ENCODE measurements at regions not wholly inside any gene's neighbourhood (a gene's known extent, or its start where the extent isn't known, plus 50 kb on each side); places are given as distances from the start of the nearest gene placed in this dataset.

- Histone ChIP-seq H4K91ac (ENCODE audit: low read depth, low read length, poor library complexity) (no peak overlapping the region), H2BK12ac (ENCODE audit: low read length) (no peak overlapping the region), H3K79me1 (ENCODE audit: low read depth, low read length) (no peaks in the 10 kb centered on the region), H3K36me3 (replicated peaks in 1 of 2; ENCODE audit: control insufficient read depth in 2 of 2, insufficient read depth in 2 of 2, low read length in 2 of 2) (no peaks in the 10 kb centered on the region), H3K23ac (ENCODE audit: low read depth, low read length, poor library complexity) (no peak overlapping the region), H4K8ac (ENCODE audit: low read depth, low read length) (no peak overlapping the region), H3K14ac (ENCODE audit: low read length) (no peak overlapping the region), H3K4me1 (ENCODE audit: control insufficient read depth in 2 of 2, insufficient read depth in 1 of 2, low read depth in 1 of 2, low read length in 2 of 2) (no peaks in the 10 kb centered on the region), H3K27ac (replicated peaks; ENCODE audit: low read length) (no peak overlapping the region), H3K18ac (ENCODE audit: low read length) (no peak overlapping the region), H3K9me3 (replicated peaks in 1 of 2; ENCODE audit: control insufficient read depth in 2 of 2, insufficient read depth in 1 of 2, low read depth in 1 of 2, low read length in 2 of 2) (no peaks in the 10 kb centered on the region), H3K27me3 (ENCODE audit: control insufficient read depth in 3 of 3, insufficient read depth in 3 of 3, low read depth in 1 of 3, low read length in 3 of 3) (no peaks in the 10 kb centered on the region), H3K4me3 (ENCODE audit: low read length in 2 of 2) (no peak overlapping the region), H2AFZ (ENCODE audit: low read length) (no peak overlapping the region), H3K9ac (ENCODE audit: low read depth, low read length, poor library complexity) (no peak overlapping the region), H3K4ac (ENCODE audit: low read length) (no peak overlapping the region), H2AK5ac (ENCODE audit: low read depth, low read length) (no peak overlapping the region), H2BK5ac (ENCODE audit: low read length) (no peak overlapping the region), H3K4me2 (ENCODE audit: insufficient read depth, low read length, poor library complexity, severe bottlenecking) (no peak overlapping the region), H2BK15ac (ENCODE audit: low read length) (no peak overlapping the region), H2BK120ac (ENCODE audit: low read depth, low read length) (no peak overlapping the region)
- no CpG with 5 or more reads among the region's 2 CpGs for WGBS, 2 donors (ENCODE audit: extremely low coverage in 2 of 2, insufficient read length in 2 of 2, insufficient replicate concordance in 1 of 2)
- no peak for DNase-seq (ENCODE audit: low spot score)
These were observed 110.3 kb upstream of the SP8 start for GRCh38 chr7:20896996-20897395.

GRCh38 chr7:20906801-20907453 is 120.2 kb upstream of the SP8 start:
- H3K23ac ChIP-seq (ENCODE audit: low read depth, low read length, poor library complexity) = no peak overlapping the region
- no peak overlapping the region for H3K27ac ChIP-seq (replicated peaks; ENCODE audit: low read length)
- WGBS, 2 donors (ENCODE audit: extremely low coverage in 2 of 2, insufficient read length in 2 of 2, insufficient replicate concordance in 1 of 2) = no CpG with 5 or more reads among the region's 3 CpGs

GRCh38 chr7:20911081-20911480 is 124.4 kb upstream of the SP8 start:
- Histone ChIP-seq H3K4me1 (ENCODE audit: control insufficient read depth in 2 of 2, insufficient read depth in 1 of 2, low read depth in 1 of 2, low read length in 2 of 2) (no peaks in the 10 kb centered on the region), H3K9me3 (replicated peaks in 1 of 2; ENCODE audit: control insufficient read depth in 2 of 2, insufficient read depth in 1 of 2, low read depth in 1 of 2, low read length in 2 of 2) (no peaks in the 10 kb centered on the region), H2AFZ (ENCODE audit: low read length) (no peak overlapping the region), H3K14ac (ENCODE audit: low read length) (no peak overlapping the region), H2BK15ac (ENCODE audit: low read length) (no peak overlapping the region), H2AK5ac (ENCODE audit: low read depth, low read length) (no peak overlapping the region), H3K27me3 (ENCODE audit: control insufficient read depth in 3 of 3, insufficient read depth in 3 of 3, low read depth in 1 of 3, low read length in 3 of 3) (no peaks in the 10 kb centered on the region), H4K91ac (ENCODE audit: low read depth, low read length, poor library complexity) (no peak overlapping the region), H2BK12ac (ENCODE audit: low read length) (no peak overlapping the region), H3K18ac (ENCODE audit: low read length) (no peak overlapping the region), H4K8ac (ENCODE audit: low read depth, low read length) (no peak overlapping the region), H3K9ac (ENCODE audit: low read depth, low read length, poor library complexity) (no peak overlapping the region), H3K27ac (replicated peaks; ENCODE audit: low read length) (no peak overlapping the region), H2BK120ac (ENCODE audit: low read depth, low read length) (no peak overlapping the region), H3K23ac (ENCODE audit: low read depth, low read length, poor library complexity) (no peak overlapping the region), H3K4ac (ENCODE audit: low read length) (no peak overlapping the region), H2BK5ac (ENCODE audit: low read length) (no peak overlapping the region), H3K4me3 (ENCODE audit: low read length in 2 of 2) (no peak overlapping the region), H3K79me1 (ENCODE audit: low read depth, low read length) (no peaks in the 10 kb centered on the region), H3K36me3 (replicated peaks in 1 of 2; ENCODE audit: control insufficient read depth in 2 of 2, insufficient read depth in 2 of 2, low read length in 2 of 2) (no peaks in the 10 kb centered on the region), H3K4me2 (ENCODE audit: insufficient read depth, low read length, poor library complexity, severe bottlenecking) (no peak overlapping the region)
- no CpG with 5 or more reads among the region's 4 CpGs for WGBS, 2 donors (ENCODE audit: extremely low coverage in 2 of 2, insufficient read length in 2 of 2, insufficient replicate concordance in 1 of 2)
- no peak for DNase-seq (ENCODE audit: low spot score)

More at GRCh38 chr7:20906801-20907453, 120.2 kb upstream of the SP8 start:
- H3K4me1 ChIP-seq (ENCODE audit: control insufficient read depth in 2 of 2, insufficient read depth in 1 of 2, low read depth in 1 of 2, low read length in 2 of 2) = no peaks in the 10 kb centered on the region
- H3K79me1 ChIP-seq (ENCODE audit: low read depth, low read length) = no peaks in the 10 kb centered on the region
- no peak overlapping the region for H3K4me3 ChIP-seq (ENCODE audit: low read length in 2 of 2)
- no peaks in the 10 kb centered on the region for H3K9me3 ChIP-seq (replicated peaks in 1 of 2; ENCODE audit: control insufficient read depth in 2 of 2, insufficient read depth in 1 of 2, low read depth in 1 of 2, low read length in 2 of 2)
- H3K4me2 ChIP-seq (ENCODE audit: insufficient read depth, low read length, poor library complexity, severe bottlenecking) = no peak overlapping the region
- no peak overlapping the region for H2BK120ac ChIP-seq (ENCODE audit: low read depth, low read length)
- no peak overlapping the region for H3K18ac ChIP-seq (ENCODE audit: low read length)
- H4K91ac ChIP-seq (ENCODE audit: low read depth, low read length, poor library complexity) = no peak overlapping the region
- H3K14ac ChIP-seq (ENCODE audit: low read length) = no peak overlapping the region
- H3K36me3 ChIP-seq (replicated peaks in 1 of 2; ENCODE audit: control insufficient read depth in 2 of 2, insufficient read depth in 2 of 2, low read length in 2 of 2) = no peaks in the 10 kb centered on the region
- no peak overlapping the region for H3K4ac ChIP-seq (ENCODE audit: low read length)
- H3K27me3 ChIP-seq (ENCODE audit: control insufficient read depth in 3 of 3, insufficient read depth in 3 of 3, low read depth in 1 of 3, low read length in 3 of 3) = no peaks in the 10 kb centered on the region
- H3K9ac ChIP-seq (ENCODE audit: low read depth, low read length, poor library complexity) = no peak overlapping the region
- H2AFZ ChIP-seq (ENCODE audit: low read length) = no peak overlapping the region
- H4K8ac ChIP-seq (ENCODE audit: low read depth, low read length) = no peak overlapping the region
- DNase-seq (ENCODE audit: low spot score) = no peak
- no peak overlapping the region for H2AK5ac ChIP-seq (ENCODE audit: low read depth, low read length)
- no peak overlapping the region for H2BK5ac ChIP-seq (ENCODE audit: low read length)
- H2BK12ac ChIP-seq (ENCODE audit: low read length) = no peak overlapping the region
- no peak overlapping the region for H2BK15ac ChIP-seq (ENCODE audit: low read length)

GRCh38 chr7:20913853-20914252 is 127.2 kb upstream of the SP8 start:
- Histone ChIP-seq H3K9me3 (replicated peaks in 1 of 2; ENCODE audit: control insufficient read depth in 2 of 2, insufficient read depth in 1 of 2, low read depth in 1 of 2, low read length in 2 of 2) (no peaks in the 10 kb centered on the region), H2BK15ac (ENCODE audit: low read length) (no peak overlapping the region), H2BK5ac (ENCODE audit: low read length) (no peak overlapping the region), H2AFZ (ENCODE audit: low read length) (no peak overlapping the region), H3K4me3 (ENCODE audit: low read length in 2 of 2) (no peak overlapping the region), H3K9ac (ENCODE audit: low read depth, low read length, poor library complexity) (no peak overlapping the region), H3K27me3 (ENCODE audit: control insufficient read depth in 3 of 3, insufficient read depth in 3 of 3, low read depth in 1 of 3, low read length in 3 of 3) (no peaks in the 10 kb centered on the region), H2BK12ac (ENCODE audit: low read length) (no peak overlapping the region), H4K8ac (ENCODE audit: low read depth, low read length) (no peak overlapping the region), H3K27ac (replicated peaks; ENCODE audit: low read length) (no peak overlapping the region), H3K23ac (ENCODE audit: low read depth, low read length, poor library complexity) (no peak overlapping the region), H3K79me1 (ENCODE audit: low read depth, low read length) (no peaks in the 10 kb centered on the region), H3K18ac (ENCODE audit: low read length) (no peak overlapping the region), H3K14ac (ENCODE audit: low read length) (no peak overlapping the region), H3K4me2 (ENCODE audit: insufficient read depth, low read length, poor library complexity, severe bottlenecking) (no peak overlapping the region), H3K4me1 (ENCODE audit: control insufficient read depth in 2 of 2, insufficient read depth in 1 of 2, low read depth in 1 of 2, low read length in 2 of 2) (peaks cover 0 to 5% of the 10 kb centered on the region in 2 donors), H2BK120ac (ENCODE audit: low read depth, low read length) (no peak overlapping the region), H3K36me3 (replicated peaks in 1 of 2; ENCODE audit: control insufficient read depth in 2 of 2, insufficient read depth in 2 of 2, low read length in 2 of 2) (no peaks in the 10 kb centered on the region), H3K4ac (ENCODE audit: low read length) (no peak overlapping the region), H2AK5ac (ENCODE audit: low read depth, low read length) (no peak overlapping the region), H4K91ac (ENCODE audit: low read depth, low read length, poor library complexity) (no peak overlapping the region)
- no CpG with 5 or more reads among the region's 9 CpGs for WGBS, 2 donors (ENCODE audit: extremely low coverage in 2 of 2, insufficient read length in 2 of 2, insufficient replicate concordance in 1 of 2)
- DNase-seq (ENCODE audit: low spot score) = no peak
